Activated naive CD4-positive, alpha-beta T cell (primary cell): ENCODE measurements at regions not wholly inside any gene's neighbourhood (a gene's known extent, or its start where the extent isn't known, plus 50 kb on each side); places are given as distances from the start of the nearest gene placed in this dataset.

Experiments
- DNase-seq, 4 experiments: peaks; one replicate each; lab custom pipeline; 2025; lab: John Stamatoyannopoulos, UW

- DNase-seq = no peak
These were observed 196.4 kb downstream of the SIM1 start for GRCh38 chr6:100268326-100268725.

GRCh38 chr6:100267721-100268123, 197.0 kb downstream of the SIM1 start:
- no peak for DNase-seq

- no peak for DNase-seq
These were observed 198.0 kb downstream of the SIM1 start for GRCh38 chr6:100266494-100267401.

GRCh38 chr6:100262086-100262485, 202.6 kb downstream of the SIM1 start:
- no peak for DNase-seq

GRCh38 chr6:100261486-100261885, 203.2 kb downstream of the SIM1 start:
- DNase-seq = no peak

- no peak for DNase-seq
These were observed 204.1 kb downstream of the SIM1 start for GRCh38 chr6:100260584-100260983.

GRCh38 chr6:100259865-100260264, 204.9 kb downstream of the SIM1 start:
- DNase-seq = no peak

- DNase-seq = no peak
These were observed 206.0 kb downstream of the SIM1 start for GRCh38 chr6:100258752-100259151.

GRCh38 chr6:100257793-100258395, 206.8 kb downstream of the SIM1 start:
- DNase-seq = no peak

- DNase-seq = no peak
These were observed 209.0 kb downstream of the SIM1 start for GRCh38 chr6:100255701-100256100.

GRCh38 chr6:100247123-100247522, 217.6 kb downstream of the SIM1 start:
- DNase-seq = no peak

- no peak for DNase-seq
These were observed 218.5 kb downstream of the SIM1 start for GRCh38 chr6:100246206-100246605.

- no peak for DNase-seq
These were observed 223.9 kb downstream of the SIM1 start for GRCh38 chr6:100240798-100241197.

GRCh38 chr6:100237821-100238220, 226.9 kb downstream of the SIM1 start:
- DNase-seq = no peak

GRCh38 chr6:100236389-100236788, 228.3 kb downstream of the SIM1 start:
- no peak for DNase-seq

- DNase-seq = no peak
These were observed 229.1 kb downstream of the SIM1 start for GRCh38 chr6:100235631-100236030.

GRCh38 chr6:100234625-100235024, 230.1 kb downstream of the SIM1 start:
- no peak for DNase-seq

- DNase-seq = no peak
These were observed 231.7 kb downstream of the SIM1 start for GRCh38 chr6:100232781-100233573.

- no peak for DNase-seq
These were observed 233.8 kb downstream of the SIM1 start for GRCh38 chr6:100230953-100231316.

GRCh38 chr6:100230115-100230952, 234.4 kb downstream of the SIM1 start:
- DNase-seq = no peak

- DNase-seq = no peak
These were observed 235.2 kb downstream of the SIM1 start for GRCh38 chr6:100229512-100229911.
